HFFc6 (cell line): ENCODE measurements at regions not wholly inside any gene's neighbourhood (a gene's known extent, or its start where the extent isn't known, plus 50 kb on each side); places are given as distances from the start of the nearest gene placed in this dataset.

Source experiments
- DNase-seq: peaks from one replicate; pipeline ENCODE4 v3.0.0-alpha.2; 2018
- H3K27ac Mint-ChIP-seq: 2 replicates; pipeline ENCODE4 v1.8.0; 2020; ENCODE audit warnings: mild to moderate bottlenecking, mixed read lengths
- H3K27me3 Mint-ChIP-seq: 2 replicates; pipeline ENCODE4 v1.8.0; 2021; ENCODE audit warnings: mild to moderate bottlenecking, moderate library complexity, mixed read lengths; ENCODE audit not compliant: insufficient read depth
- H3K36me3 Mint-ChIP-seq: 2 replicates; pipeline ENCODE4 v1.8.0; 2021; ENCODE audit warnings: low read depth, mixed read lengths
- H3K4me1 Mint-ChIP-seq: 2 replicates; pipeline ENCODE4 v1.8.0; 2020; ENCODE audit warnings: low read depth, mixed read lengths
- H3K4me3 Mint-ChIP-seq: 2 replicates; pipeline ENCODE4 v1.8.0; 2020; ENCODE audit warnings: mild to moderate bottlenecking, moderate library complexity, mixed read lengths
- H3K9me3 Mint-ChIP-seq: 2 replicates; pipeline ENCODE4 v1.8.0; 2020; ENCODE audit warnings: mild to moderate bottlenecking, mixed read lengths
- CTCF ChIP-seq: fragments of 200-600 bp; sonication (generic); IDR thresholded peaks from 2 replicates; pipeline ENCODE4 v1.5.0; 2021; ENCODE audit warnings: antibody characterized with exemption, mild to moderate bottlenecking

GRCh38 chr18:56316727-56317126 is 321.7 kb downstream of the TXNL1 start:
- Mint-ChIP-seq H3K4me3 (no peak overlapping the region), H3K27ac (no peak overlapping the region), H3K4me1 (peaks cover 34% of the 10 kb centered on the region), H3K9me3 (no peaks in the 10 kb centered on the region), H3K36me3 (no peaks in the 10 kb centered on the region), H3K27me3 (no peaks in the 10 kb centered on the region; the same call in 1 of the 2 replicates)
- no peak for DNase-seq
- no peak for TF ChIP-seq CTCF

- Mint-ChIP-seq H3K27ac (no peak overlapping the region), H3K27me3 (no peaks in the 10 kb centered on the region; the same call in 1 of the 2 replicates), H3K36me3 (no peaks in the 10 kb centered on the region), H3K9me3 (no peaks in the 10 kb centered on the region), H3K4me1 (peaks cover 34% of the 10 kb centered on the region), H3K4me3 (no peak overlapping the region)
- no peak for TF ChIP-seq CTCF
- DNase-seq = peak; percentile 50
These were observed 323.0 kb downstream of the TXNL1 start for GRCh38 chr18:56315363-56315762.

GRCh38 chr18:56314396-56314795 is 324.0 kb downstream of the TXNL1 start:
- Mint-ChIP-seq H3K9me3 (no peaks in the 10 kb centered on the region), H3K36me3 (no peaks in the 10 kb centered on the region), H3K4me1 (peaks cover 34% of the 10 kb centered on the region), H3K4me3 (no peak overlapping the region), H3K27ac (no peak overlapping the region), H3K27me3 (no peaks in the 10 kb centered on the region; the same call in 1 of the 2 replicates)
- DNase-seq = peak; percentile 50
- peak; percentile 59 for TF ChIP-seq CTCF

GRCh38 chr18:56312551-56313335 is 325.6 kb downstream of the TXNL1 start:
- no peaks in the 10 kb centered on the region for H3K36me3 Mint-ChIP-seq
- no peak for TF ChIP-seq CTCF
- DNase-seq = no peak

GRCh38 chr18:56309104-56309503 is 329.3 kb downstream of the TXNL1 start:
- no peak for DNase-seq
- Mint-ChIP-seq H3K27ac (no peak overlapping the region), H3K9me3 (no peaks in the 10 kb centered on the region), H3K4me1 (peaks cover 18% of the 10 kb centered on the region), H3K27me3 (no peaks in the 10 kb centered on the region; the same call in 1 of the 2 replicates), H3K36me3 (no peaks in the 10 kb centered on the region), H3K4me3 (no peak overlapping the region)
- TF ChIP-seq CTCF = no peak

More at GRCh38 chr18:56312551-56313335, 325.6 kb downstream of the TXNL1 start:
- Mint-ChIP-seq H3K4me1 (peaks cover 42% of the 10 kb centered on the region), H3K4me3 (no peak overlapping the region), H3K27me3 (no peaks in the 10 kb centered on the region; the same call in 1 of the 2 replicates), H3K9me3 (no peaks in the 10 kb centered on the region), H3K27ac (no peak overlapping the region)
